Activated naive CD4-positive, alpha-beta T cell treated with anti-CD3 and anti-CD28 coated beads, Interleukin-2, amount 50 U/mL, for 16 hours (primary cell): ENCODE measurements at regions not wholly inside any gene's neighbourhood (a gene's known extent, or its start where the extent isn't known, plus 50 kb on each side); places are given as distances from the start of the nearest gene placed in this dataset.
"Not testable (repeated sequence)": the region's sequence is repeated elsewhere in the genome, so short reads cannot be mapped to it uniquely, and the experiment has no call there.

Experiments
- DNase-seq: peaks from one replicate; pipeline ENCODE4 v3.0.0-alpha.2; 2020

DNA sequence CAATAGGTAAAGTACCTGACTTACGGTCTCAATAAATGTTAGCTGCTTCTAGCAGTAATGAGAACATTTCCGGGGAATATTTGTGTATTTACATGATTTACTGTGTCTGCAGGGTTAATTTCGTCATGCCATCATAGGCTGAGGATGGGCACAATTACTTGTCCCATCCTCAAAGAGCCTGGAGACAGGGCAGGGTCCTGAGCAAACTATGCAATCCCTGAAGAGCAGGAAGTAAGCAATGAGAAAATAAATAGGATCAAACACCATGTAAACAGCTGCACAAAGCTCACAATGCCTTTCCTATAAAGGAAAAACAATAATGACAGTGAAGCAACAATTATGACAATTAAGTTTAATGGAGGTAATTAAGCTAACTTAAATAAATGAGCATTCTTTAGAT, 114.6 kb upstream of the FOXQ1 start:
- DNase-seq = no peak

DNA sequence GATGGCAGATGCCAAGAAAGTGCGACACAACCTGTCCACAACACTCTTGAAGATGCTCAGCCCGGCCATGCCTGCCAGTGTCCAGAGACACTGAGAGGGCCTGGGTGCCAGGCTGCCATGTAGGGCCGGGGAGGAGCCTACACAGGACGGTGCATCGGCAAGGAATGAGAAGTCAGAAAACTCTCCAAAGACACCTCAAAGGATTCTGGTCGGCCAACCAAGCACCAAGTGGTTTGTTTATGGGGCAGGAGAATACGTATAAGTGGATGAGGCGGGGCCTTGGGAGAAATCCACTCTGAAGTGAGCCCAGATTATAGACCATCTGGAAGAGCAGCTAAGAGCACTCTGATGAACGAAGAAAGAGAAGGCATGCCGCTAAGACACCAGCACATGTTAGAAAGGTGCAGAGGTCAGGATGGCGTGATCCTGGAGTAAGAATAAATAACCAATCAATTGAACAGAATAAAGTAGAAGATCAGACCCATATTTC, 120.7 kb upstream of the FOXQ1 start:
- no peak for DNase-seq

DNA sequence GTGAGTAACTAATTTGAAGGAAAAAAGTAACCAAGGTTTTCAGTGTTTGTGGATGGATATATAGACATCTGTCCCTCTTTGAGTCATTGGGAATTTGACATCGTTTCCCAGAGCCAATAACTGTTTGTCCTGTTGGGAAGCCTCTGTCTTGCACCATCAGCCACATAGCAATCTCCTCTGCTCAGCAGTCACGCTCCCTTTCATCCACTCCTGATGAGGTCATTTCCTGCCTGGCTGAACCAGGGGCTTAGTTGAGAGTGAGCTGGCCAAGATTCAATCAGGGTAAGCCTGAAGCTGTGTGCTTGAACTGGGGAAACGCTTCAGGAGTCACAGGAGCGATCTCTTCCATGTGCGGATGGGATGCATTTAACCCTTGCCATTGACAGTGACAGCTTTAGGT, 121.5 kb upstream of the FOXQ1 start:
- no peak for DNase-seq

DNA sequence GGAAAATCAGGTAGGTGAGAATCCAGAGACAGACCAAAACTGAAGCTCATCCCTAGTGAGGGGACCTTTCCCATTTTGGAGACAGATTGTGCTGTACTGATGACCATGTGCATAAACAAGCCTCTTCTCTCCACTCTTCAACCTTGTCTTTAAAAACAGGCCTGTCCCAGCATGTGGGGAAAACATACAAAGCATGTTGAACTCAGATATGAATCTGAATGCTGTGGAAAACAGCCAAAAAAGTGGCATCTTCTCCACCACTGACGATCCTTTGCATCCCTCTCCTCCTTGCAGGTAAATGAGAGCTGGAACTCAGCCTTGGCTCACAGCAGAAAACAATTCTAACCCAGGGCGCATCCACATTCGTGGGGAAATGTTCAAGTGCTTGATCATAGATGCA, 123.7 kb upstream of the FOXQ1 start:
- no peak for DNase-seq

DNA sequence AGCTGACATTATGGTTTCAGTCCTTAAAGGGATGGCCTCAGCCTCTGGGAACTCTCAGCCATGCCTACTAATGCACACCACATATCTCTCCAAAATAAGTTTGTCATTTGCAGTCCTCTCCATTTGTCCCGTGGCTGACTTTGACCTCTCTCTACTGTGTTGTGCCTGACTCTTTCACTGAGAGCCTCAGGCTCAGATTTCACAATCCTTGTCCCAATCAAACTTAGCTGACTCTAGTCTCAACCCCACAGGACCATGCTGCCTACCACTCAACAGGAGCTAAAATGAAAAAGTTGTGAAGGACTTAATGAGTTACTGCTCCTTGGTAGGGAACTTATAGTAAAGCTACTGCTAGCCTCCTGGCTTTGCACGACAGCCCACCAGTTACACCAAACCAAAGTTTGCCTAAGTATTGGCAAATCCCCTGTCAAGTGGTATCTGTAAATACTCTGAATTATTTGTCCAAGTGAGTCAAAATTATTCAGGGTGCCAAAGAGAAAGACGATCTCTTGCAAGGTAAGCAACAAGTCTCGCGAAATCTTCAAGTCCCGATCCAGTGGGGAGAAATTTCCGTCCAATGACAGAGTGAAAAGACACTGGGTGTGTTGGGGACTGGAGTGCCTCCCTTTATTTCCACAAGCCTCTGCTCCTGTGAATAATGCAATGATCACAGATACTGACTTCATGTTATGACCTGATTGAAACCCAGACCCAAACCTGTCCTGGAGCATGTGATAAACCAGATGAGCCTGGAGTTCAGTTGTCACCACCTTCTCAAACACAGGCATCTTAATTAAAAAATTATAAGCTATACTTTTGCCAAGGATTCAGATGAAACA, 124.4 kb upstream of the FOXQ1 start:
- DNase-seq = no peak

DNA sequence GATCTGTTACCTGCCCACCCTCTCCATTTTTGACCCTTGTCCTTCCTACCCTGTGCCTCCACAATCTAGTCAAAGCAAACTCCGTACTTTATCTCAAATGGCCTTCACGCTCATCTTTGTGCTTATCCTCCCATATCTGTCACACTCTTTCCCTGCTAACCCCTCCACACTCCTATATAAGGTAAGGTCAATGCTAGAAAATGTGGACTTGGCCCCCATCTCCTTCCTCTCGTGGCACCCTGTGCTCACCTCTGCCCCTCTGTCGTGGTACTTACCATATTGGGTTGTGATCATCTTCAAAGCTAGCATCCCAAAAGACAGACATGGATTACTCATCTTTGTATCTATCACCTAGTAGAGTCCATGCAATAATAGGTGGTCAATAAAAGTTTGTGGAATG, 127.6 kb upstream of the FOXQ1 start:
- no peak for DNase-seq

DNA sequence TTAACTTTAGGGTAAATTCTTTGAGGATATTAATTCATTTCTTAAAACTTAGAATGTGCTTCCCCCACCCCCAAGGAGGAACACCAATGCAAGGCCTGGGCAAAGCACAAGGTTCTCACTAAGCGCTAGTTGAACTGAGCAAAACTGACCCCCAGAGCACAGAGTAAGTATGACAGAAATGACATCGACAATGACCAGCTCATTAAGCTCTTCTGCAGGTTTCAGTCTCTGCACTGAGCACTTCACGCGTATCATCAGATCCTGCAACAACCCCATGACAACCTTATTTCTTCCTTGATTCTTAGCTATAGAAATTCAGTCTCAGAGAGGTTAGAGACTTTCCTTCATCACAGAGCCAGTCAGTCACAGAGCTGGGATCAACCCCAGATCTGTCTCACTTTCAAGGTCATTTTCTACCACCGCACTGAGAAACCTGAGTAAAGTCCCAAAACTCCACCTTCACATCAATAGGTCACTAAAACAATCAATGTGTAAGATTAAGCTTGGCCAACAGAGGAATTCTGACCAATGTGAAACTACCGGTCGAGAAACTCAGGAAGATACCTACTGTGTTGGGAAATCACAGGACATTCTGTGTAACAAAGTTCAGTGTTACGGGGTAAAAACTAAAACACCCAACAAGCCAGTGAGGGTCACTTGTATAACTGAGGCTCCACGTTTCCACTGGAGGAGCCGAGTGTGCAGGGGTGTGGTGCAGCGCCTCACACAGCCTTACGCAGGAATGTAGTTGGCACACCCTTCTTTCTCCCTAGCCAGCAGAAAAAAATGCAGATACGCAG, 129.0 kb upstream of the FOXQ1 start:
- DNase-seq = no peak

DNA sequence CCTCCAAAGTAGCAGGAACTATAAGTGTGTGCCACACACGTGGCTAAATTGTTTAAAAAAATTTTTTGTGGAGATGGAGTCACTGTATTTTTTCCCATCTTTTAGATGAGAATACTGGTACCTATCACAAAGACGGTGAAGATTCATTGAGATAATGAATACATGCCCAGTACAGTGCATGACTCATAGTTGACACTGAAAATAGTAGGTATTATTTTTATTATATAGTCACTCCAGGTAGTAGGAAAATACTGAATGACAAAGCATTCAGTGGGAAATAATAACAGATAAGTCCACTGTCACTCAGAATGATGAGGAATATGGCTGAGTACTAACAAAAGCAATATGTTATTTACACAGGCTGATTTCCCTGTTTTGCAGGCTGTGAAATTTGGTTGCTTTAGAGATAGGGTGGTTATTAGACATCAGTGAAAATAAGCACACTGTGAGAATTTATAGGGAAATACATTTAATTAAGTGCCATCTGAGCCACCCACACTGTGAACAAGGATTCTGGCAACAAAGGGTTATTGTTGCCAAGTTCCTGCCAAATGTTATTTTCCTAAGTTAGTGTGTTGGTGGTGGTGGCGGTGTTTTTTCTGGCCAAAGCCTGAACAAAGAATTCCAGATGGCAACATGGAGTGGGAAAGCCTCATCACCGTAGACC, 129.8 kb upstream of the FOXQ1 start:
- no peak for DNase-seq

DNA sequence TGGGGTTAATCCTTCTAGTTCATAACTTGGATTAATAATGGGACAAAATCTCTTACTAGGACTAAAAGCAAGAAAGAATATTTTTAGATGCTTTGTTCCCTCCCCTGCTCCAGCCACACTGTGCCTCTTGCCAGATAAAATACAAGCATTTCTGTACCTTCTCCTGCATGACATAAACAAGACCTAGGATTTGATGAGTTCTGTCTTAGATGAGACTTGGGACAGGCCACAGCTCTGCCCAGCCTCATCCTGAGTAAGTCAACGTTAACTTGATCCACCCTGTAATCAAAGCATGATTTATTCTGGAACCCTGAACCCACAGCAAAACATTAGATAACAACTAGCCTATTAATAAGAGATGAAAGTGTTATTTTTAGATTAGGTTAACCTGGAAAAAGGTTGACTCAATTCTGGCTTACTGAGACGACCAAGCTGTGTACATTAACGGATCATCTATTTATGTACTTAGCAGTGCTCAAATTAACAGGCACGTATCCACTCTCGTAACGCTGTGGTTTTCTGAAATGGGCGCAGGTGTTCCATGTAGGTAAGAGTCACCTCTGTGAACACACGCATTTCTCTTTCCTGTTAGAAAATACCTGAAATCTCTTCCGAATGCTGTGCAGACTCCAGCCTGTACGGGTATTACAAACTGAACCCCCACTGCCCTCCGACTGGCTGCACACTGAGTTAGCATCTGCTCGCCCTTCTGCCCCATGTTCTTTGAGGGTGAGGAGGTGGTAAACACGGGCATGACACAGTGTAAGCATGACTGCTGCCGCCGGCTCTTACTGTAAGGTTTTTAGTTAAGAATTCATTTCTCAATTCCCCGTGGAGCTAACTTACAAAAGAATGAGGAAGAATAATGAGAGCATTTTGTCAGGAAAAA, 132.1 kb upstream of the FOXQ1 start:
- no peak for DNase-seq

DNA sequence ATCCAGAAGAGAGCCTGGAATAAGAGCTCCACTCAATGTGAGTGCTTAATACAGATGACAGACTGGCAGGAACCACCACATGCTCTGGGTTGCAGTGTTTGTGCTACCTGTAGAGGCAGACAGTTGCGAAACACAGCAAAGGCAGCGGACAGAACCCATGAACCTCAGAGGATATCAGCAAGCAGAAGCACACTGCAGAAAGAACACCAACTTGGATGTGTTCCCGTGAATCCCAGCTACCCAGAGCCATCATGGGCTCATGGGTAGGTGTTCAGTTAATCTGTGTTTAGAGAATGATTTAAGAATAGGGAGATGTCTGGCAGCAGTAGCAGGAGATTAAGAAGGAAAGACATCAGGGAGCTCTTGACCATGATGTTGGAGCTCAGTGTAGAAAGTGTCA, 133.3 kb upstream of the FOXQ1 start:
- no peak for DNase-seq

DNA sequence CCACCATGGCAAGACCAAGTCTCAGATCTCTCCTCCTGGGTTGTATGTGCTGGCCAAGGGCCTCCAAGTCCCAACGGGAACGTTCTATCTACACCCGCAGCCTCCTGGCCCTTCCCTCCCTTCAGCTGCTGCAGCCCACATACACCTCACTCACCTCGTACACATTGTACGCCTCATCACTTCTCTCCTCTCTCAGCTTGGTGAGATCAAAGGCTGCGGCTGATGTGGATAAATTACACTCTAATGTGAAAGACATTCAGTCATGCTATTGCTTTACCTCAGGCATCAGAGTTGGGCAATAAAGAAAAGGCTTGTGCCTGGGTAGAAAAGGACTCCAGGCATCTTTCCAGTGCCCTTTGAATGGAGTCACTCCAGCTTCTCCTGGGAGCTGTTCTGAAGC, 135.3 kb upstream of the FOXQ1 start:
- no peak for DNase-seq

DNA sequence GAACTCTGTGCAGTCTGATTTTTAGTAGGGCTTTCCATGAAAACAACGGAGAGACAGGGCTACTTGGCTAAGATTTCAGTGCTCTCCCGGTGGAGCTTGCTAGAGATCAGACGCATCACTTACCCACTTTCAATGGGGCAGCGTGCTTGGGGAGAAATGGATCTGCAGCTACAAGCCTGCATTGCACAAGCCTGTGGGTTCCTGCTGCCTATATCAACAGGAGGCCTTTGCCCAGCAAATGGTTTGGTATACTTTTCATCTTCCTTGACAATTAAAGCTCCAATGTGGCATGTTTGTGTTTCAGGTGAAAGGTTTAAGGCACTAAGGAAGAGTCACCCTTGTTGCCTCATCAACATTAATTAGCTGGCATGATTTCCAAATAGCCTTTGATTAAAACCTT, 136.0 kb upstream of the FOXQ1 start:
- no peak for DNase-seq

DNA sequence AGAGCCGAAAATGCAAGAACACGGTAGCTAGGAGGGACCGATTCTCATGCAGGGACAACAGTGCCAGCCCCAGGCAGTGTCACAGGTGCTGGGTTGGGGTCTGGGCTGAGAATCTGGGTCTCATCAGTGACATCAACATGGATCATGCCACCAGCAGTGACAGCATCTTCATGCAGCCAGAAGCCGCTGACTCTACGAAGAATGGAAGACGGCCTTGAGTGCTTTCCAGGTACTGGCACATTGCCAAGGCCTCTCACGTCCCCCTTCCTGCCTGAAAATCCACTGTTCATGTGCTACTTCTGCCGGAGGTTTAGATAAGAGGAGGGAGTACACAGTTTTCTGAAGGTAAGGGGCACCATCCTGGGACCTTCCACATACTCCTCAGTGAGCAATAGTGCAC, 141.1 kb upstream of the FOXQ1 start:
- DNase-seq = no peak

DNA sequence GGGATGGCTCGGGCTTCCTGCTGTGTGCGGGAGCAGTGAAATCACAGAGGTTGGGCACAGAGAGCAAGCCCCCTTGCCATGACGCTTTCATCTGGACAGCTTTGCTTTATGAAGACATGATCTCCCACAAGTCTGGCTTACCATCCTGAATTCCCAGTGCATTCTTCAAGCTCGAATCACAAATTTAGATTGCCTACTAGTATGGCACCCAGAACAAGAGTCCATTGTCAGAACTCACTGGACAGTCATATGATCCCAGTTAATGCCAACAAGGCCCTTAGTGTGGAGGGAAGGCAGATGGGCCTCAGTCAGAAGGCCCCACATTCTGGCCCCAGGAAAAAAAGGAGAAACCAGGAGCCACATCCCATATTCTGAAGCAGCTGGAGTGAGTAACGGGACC, 147.3 kb upstream of the FOXQ1 start:
- no peak for DNase-seq

DNA sequence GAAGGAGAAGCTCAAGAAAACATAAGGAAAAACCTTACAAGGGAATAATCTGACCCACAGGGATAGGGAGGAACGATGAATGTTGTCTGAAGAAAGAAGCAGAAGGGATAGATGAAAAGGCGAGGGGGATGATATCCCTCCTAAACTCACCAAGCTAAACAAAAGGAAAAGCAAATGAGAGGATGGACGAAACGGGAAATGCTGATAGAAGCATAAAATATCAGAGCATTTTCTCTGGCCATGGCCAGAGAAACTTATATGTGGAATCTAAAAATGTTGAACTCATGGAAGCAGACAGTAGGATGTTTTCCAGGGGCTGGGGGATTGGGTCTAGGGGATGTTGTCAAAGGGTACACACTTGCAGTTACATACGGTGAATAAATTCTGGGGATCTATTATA, 148.4 kb upstream of the FOXQ1 start:
- DNase-seq = no peak

DNA sequence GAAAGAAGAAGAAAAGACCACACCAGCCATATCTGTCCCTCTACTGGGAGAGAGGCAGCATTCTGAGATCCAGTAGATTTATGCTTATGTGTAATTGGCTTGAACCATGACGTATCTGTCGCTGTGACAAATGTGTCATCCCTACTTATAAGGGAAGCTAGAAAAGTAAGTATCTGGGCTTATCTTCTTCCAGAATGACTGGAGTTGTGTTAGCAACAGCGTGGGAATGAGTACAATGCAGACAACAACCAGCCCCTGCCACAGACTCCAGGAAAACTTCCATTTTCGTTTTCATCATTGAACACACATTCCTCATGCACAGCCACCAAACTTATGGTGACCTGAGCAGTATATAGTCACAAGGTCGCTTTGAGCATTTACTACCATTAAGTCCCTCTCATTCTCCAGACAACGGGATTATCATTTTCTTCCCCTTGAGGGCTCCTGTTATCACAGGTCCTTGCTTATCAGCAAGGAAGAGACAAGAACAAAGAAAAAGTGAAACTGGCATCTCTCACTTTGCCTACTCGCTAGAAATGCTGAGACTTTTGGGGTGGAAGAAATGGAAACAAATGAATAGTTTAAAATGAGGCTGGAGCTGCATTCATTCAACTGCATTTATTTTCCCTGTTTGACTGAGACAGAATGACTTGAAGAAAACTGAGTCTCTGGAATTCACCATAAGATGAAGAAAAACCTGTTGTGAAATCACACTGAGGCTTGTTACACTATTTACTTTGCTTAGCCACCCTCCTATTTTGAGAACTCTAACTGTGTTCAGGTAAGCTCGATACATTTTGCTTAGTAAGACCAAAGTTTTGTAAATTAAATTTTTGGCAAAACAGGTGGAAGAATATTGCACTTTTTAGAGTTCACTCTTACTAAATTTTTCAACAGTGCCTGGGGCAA, 149.3 kb upstream of the FOXQ1 start:
- DNase-seq = no peak

DNA sequence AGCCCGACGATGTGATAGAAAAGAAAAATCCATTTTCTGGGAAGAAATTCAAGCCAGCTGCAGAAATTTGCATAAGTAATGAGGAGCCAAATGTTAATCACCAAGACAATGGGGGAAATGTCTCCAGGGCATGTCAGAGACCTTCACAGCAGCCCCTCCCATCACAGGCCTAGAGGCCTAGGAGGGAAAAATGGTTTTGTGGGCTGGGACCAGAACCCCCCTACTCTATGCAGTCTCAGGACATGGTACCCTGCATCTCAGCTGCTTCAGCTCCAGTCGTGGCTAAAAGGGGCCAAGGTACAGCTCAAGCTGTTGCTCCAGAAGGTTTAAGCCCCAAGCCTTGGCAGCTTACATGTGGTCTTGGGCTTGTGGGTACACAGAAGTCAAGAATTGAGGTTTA, 155.5 kb upstream of the FOXQ1 start:
- not testable (repeated sequence) for DNase-seq

DNA sequence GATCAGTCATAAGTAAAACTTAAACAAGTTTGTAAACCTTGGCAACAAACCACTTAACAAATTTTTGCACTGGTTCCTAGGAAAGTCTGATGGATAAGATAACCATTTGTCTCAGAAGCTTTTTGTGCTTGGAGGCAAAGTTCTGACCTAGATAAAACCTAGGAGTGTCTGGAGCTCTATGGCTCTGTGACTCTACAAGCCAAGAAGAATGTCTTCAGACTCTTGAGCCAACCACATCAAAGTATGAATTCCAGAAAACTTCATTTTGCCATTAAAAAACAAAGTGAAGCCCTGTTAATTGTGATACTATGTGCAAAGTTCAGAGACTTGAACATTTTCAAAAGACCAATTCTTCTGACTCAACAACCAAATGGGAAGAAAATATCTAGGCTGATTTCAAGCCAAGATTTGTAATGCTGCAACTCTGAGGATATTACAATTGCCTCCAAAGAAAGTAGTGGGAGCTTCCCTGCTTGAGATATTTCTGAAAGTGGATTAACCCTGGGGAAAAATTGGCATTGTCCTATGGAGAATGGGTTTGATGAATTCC, 158.1 kb upstream of the FOXQ1 start:
- DNase-seq = no peak

DNA sequence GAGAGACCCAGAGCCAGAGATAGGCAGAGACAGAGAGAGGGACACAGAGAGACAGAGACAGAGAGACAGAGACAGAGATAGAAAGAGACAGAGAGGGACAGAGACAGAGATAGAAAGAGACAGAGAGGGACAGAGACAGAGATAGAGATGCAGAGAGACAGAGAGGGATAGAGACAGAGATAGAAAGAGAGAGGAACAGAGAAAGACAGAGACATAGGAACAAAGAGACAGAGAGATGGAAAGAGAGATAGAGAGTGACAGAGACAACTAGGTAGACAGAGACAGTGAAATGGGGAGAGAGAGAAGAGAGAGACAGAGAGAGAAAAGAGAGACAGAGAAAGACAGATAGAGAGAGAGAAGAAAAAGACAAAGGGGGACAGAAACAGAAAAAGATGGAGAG, 165.4 kb upstream of the FOXQ1 start:
- no peak for DNase-seq

DNA sequence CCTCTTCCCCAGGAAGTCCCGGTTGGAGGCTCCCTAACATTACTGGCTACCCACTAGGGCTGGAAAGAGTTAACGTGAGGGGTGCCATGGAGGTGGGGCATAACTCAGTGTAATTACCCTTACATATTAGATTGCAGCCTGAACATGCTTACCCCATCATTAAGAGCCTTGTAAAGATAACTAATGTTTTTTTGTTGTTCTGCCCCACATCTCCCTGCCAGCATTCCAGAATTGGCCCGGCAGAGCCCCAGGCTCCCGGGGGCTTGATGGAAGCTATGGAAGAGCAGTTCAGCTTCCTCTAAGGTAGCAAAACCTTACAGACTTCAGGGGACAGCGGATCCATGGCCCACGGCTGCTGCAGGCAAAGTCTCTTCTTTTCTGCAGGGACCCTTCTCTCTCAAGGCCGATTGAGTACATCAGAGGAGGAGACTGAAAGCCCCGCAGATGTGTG, 166.1 kb upstream of the FOXQ1 start:
- DNase-seq = no peak
